ENCODE measurements at regions not wholly inside any gene's neighbourhood (a gene's known extent, or its start where the extent isn't known, plus 50 kb on each side); places are given as distances from the start of the nearest gene placed in this dataset.

- H3K4me3 ChIP-seq = no peak overlapping the region
- no peak for TF ChIP-seq CTCF (IDR thresholded peaks at IDR 0.05; ENCODE audit: borderline replicate concordance)
- H3K27ac ChIP-seq (replicated peaks) = no peak overlapping the region
- peaks cover 7% of the 10 kb centered on the region for H3K9me3 ChIP-seq (replicated peaks)
- no peaks in the 10 kb centered on the region for H3K4me1 ChIP-seq
- H3K36me3 ChIP-seq = no peaks in the 10 kb centered on the region
- DNase-seq = no peak
- no peaks in the 10 kb centered on the region for H3K27me3 ChIP-seq (ENCODE audit: low read depth)
- intact Hi-C loops (cut with micrococcal nuclease) = no loop called here
Observed at GRCh38 chr7:27423821-27424220, 181.2 kb downstream of the EVX1 start.

- Histone ChIP-seq H3K36me3 (no peaks in the 10 kb centered on the region), H3K4me3 (no peak overlapping the region), H3K27ac (replicated peaks) (no peak overlapping the region), H3K9me3 (replicated peaks) (peaks cover 7% of the 10 kb centered on the region), H3K4me1 (no peaks in the 10 kb centered on the region), H3K27me3 (ENCODE audit: low read depth) (no peaks in the 10 kb centered on the region)
- intact Hi-C loops (cut with micrococcal nuclease) = no loop called here
- DNase-seq = no peak
- TF ChIP-seq CTCF (IDR thresholded peaks at IDR 0.05; ENCODE audit: borderline replicate concordance) = no peak
Observed at GRCh38 chr7:27424231-27424630, 181.6 kb downstream of the EVX1 start.

GRCh38 chr7:27424749-27425148, 182.1 kb downstream of the EVX1 start:
- peaks cover 7% of the 10 kb centered on the region for H3K9me3 ChIP-seq (replicated peaks)
- H3K4me3 ChIP-seq = no peak overlapping the region
- no peak for DNase-seq
- no peaks in the 10 kb centered on the region for H3K27me3 ChIP-seq (ENCODE audit: low read depth)
- no peaks in the 10 kb centered on the region for H3K36me3 ChIP-seq
- no peaks in the 10 kb centered on the region for H3K4me1 ChIP-seq
- intact Hi-C loops (cut with micrococcal nuclease) = no loop called here
- H3K27ac ChIP-seq (replicated peaks) = no peak overlapping the region
- no peak for TF ChIP-seq CTCF (IDR thresholded peaks at IDR 0.05; ENCODE audit: borderline replicate concordance)

- Histone ChIP-seq H3K27ac (replicated peaks) (no peak overlapping the region), H3K4me1 (no peaks in the 10 kb centered on the region), H3K36me3 (no peaks in the 10 kb centered on the region), H3K9me3 (replicated peaks) (peaks cover 7% of the 10 kb centered on the region), H3K27me3 (ENCODE audit: low read depth) (peaks cover 9% of the 10 kb centered on the region), H3K4me3 (no peak overlapping the region)
- no peak for DNase-seq
- intact Hi-C loops (cut with micrococcal nuclease) = no loop called here
- no peak for TF ChIP-seq CTCF (IDR thresholded peaks at IDR 0.05; ENCODE audit: borderline replicate concordance)
Observed at GRCh38 chr7:27427416-27427815, 184.8 kb downstream of the EVX1 start.

GRCh38 chr7:27430105-27430504, 187.5 kb downstream of the EVX1 start:
- DNase-seq = no peak
- Histone ChIP-seq H3K27ac (replicated peaks) (no peak overlapping the region), H3K4me3 (no peak overlapping the region), H3K27me3 (ENCODE audit: low read depth) (peaks cover 10% of the 10 kb centered on the region), H3K9me3 (replicated peaks) (peaks cover 7% of the 10 kb centered on the region), H3K36me3 (no peaks in the 10 kb centered on the region), H3K4me1 (no peaks in the 10 kb centered on the region)
- intact Hi-C loops (cut with micrococcal nuclease) = no loop called here
- no peak for TF ChIP-seq CTCF (IDR thresholded peaks at IDR 0.05; ENCODE audit: borderline replicate concordance)

GRCh38 chr7:27431465-27431864, 188.9 kb downstream of the EVX1 start:
- Histone ChIP-seq H3K4me1 (no peaks in the 10 kb centered on the region), H3K36me3 (no peaks in the 10 kb centered on the region), H3K4me3 (no peak overlapping the region), H3K27ac (replicated peaks) (no peak overlapping the region), H3K9me3 (replicated peaks) (peaks cover under 1% of the 10 kb centered on the region), H3K27me3 (ENCODE audit: low read depth) (peaks cover 13% of the 10 kb centered on the region)
- DNase-seq = no peak
- intact Hi-C loops (cut with micrococcal nuclease) = no loop called here
- TF ChIP-seq CTCF (IDR thresholded peaks at IDR 0.05; ENCODE audit: borderline replicate concordance) = no peak

Data from left ventricle myocardium inferior (tissue), 1 donor.